GM19463 (cell line): ENCODE measurements at regions not wholly inside any gene's neighbourhood (a gene's known extent, or its start where the extent isn't known, plus 50 kb on each side); places are given as distances from the start of the nearest gene placed in this dataset.
"Not testable (repeated sequence)": the region's sequence is repeated elsewhere in the genome, so short reads cannot be mapped to it uniquely, and the experiment has no call there.

ENCODE experiments used
- ATAC-seq: cut with Tn5 transposase; IDR thresholded peaks from one replicate; pipeline ENCODE4 v1.9.1; 2021; ENCODE audit warnings: mild to moderate bottlenecking, moderate library complexity; ENCODE audit not compliant: unreplicated experiment

- ATAC-seq, result no peak
Observed at GRCh38 chr17:64773836-64774761, 112.0 kb upstream of the SMURF2 start.

GRCh38 chr17:64773386-64773835 is 111.3 kb upstream of the SMURF2 start:
- no peak for ATAC-seq

- ATAC-seq, result no peak
Observed at GRCh38 chr17:64772845-64773299, 110.8 kb upstream of the SMURF2 start.

GRCh38 chr17:64771980-64772844 is 110.1 kb upstream of the SMURF2 start:
- no peak for ATAC-seq

- ATAC-seq, result no peak
Observed at GRCh38 chr17:64769712-64770111, 107.6 kb upstream of the SMURF2 start.

GRCh38 chr17:64767269-64767997 is 105.3 kb upstream of the SMURF2 start:
- ATAC-seq, result no peak

- no peak for ATAC-seq
Observed at GRCh38 chr17:64765191-64765889, 103.2 kb upstream of the SMURF2 start.

GRCh38 chr17:64750891-64751677 is 89.0 kb upstream of the SMURF2 start:
- ATAC-seq, result no peak

- no peak for ATAC-seq
Observed at GRCh38 chr17:64750478-64750877, 88.4 kb upstream of the SMURF2 start.

- no peak for ATAC-seq
Observed at GRCh38 chr17:64749306-64749705, 87.2 kb upstream of the SMURF2 start.

GRCh38 chr17:64747938-64748540 is 85.9 kb upstream of the SMURF2 start:
- no peak for ATAC-seq

- no peak for ATAC-seq
Observed at GRCh38 chr17:64742326-64742725, 80.2 kb upstream of the SMURF2 start.

- ATAC-seq, result not testable (repeated sequence)
Observed at GRCh38 chr17:64741916-64742315, 79.8 kb upstream of the SMURF2 start.

- no peak for ATAC-seq
Observed at GRCh38 chr17:64741038-64741641, 79.0 kb upstream of the SMURF2 start.

- ATAC-seq, result no peak
Observed at GRCh38 chr17:64739316-64740058, 77.4 kb upstream of the SMURF2 start.

- no peak for ATAC-seq
Observed at GRCh38 chr17:64736804-64737492, 74.8 kb upstream of the SMURF2 start.

- no peak for ATAC-seq
Observed at GRCh38 chr17:64732336-64733006, 70.4 kb upstream of the SMURF2 start.
